Spleen (tissue), 11 donors: ENCODE measurements at regions not wholly inside any gene's neighbourhood (a gene's known extent, or its start where the extent isn't known, plus 50 kb on each side); places are given as distances from the start of the nearest gene placed in this dataset.

Experiments
- DNase-seq: peaks from one replicate; pipeline ENCODE4 v3.0.0-alpha.2; 2020
- H3K27ac ChIP-seq, 8 donors: fragments of 200-600 bp; sonication (generic) in 7 of 8; 1 replicate in 4 of 8; 2 replicates in 4 of 8; pipeline versions ENCODE4 v1.5.0 to v1.8.0; 2016 to 2021; ENCODE audit warnings: inconsistent platforms in 4 of 8, mild to moderate bottlenecking in 4 of 8, moderate library complexity in 1 of 8
- H3K27me3 ChIP-seq, 7 donors: fragments of 200-600 bp; sonication (generic) in 6 of 7; replicated peaks in 1 of 7; 1 replicate in 4 of 7; 2 replicates in 3 of 7; pipeline versions ENCODE4 v1.5.0 to v1.8.0; 2016 to 2021; ENCODE audit warnings: inconsistent platforms in 3 of 7, mild to moderate bottlenecking in 1 of 7
- H3K36me3 ChIP-seq, 6 donors: fragments of 200-600 bp; sonication (generic) in 5 of 6; 1 replicate in 4 of 6; 2 replicates in 2 of 6; pipeline versions ENCODE4 v1.5.0 to v1.8.0; 2016 to 2021; ENCODE audit warnings: inconsistent platforms in 2 of 6
- H3K4me1 ChIP-seq, 6 donors: fragments of 200-600 bp; sonication (generic) in 5 of 6; 1 replicate in 3 of 6; 2 replicates in 3 of 6; pipeline versions ENCODE4 v1.5.0 to v1.8.0; 2016 to 2021; ENCODE audit warnings: inconsistent platforms in 3 of 6
- H3K4me3 ChIP-seq, 8 donors: fragments of 200-600 bp; sonication (generic) in 7 of 8; 1 replicate in 4 of 8; 2 replicates in 4 of 8; pipeline versions ENCODE4 v1.5.0 to v1.8.0; 2016 to 2021; ENCODE audit warnings: inconsistent platforms in 4 of 8, mild to moderate bottlenecking in 4 of 8, moderate library complexity in 2 of 8
- H3K9me3 ChIP-seq, 8 donors: fragments of 200-600 bp; sonication (generic) in 7 of 8; 1 replicate in 4 of 8; 2 replicates in 4 of 8; pipeline versions ENCODE4 v1.5.0 to v1.8.0; 2016 to 2021; ENCODE audit warnings: inconsistent platforms in 4 of 8
- CTCF ChIP-seq, 11 experiments: fragments of 200-600 bp in 7 of 11; fragments of 450-650 bp in 4 of 11; sonication (generic) in 4 of 11; IDR thresholded peaks in 8 of 11; conservative IDR thresholded peaks in 3 of 11; 1 replicate in 7 of 11; 2 replicates in 4 of 11; pipeline versions ENCODE4 v1.4.0 to v1.8.0; 2016 to 2021; ENCODE audit warnings: antibody characterized with exemption in 11 of 11, inconsistent platforms in 4 of 11, mild to moderate bottlenecking in 1 of 11
- POLR2A ChIP-seq, 3 donors: fragments of 450-650 bp; IDR thresholded peaks; one replicate each; pipeline ENCODE4 v1.5.1; 2017; ENCODE audit warnings: antibody characterized with exemption in 3 of 3, mild to moderate bottlenecking in 1 of 3
- POLR2AphosphoS5 ChIP-seq, 3 donors: sonication (generic); formaldehyde crosslinking; IDR thresholded peaks; one replicate each; pipeline ENCODE4 v1.5.1; 2017; ENCODE audit warnings: antibody characterized with exemption in 3 of 3
- WGBS, 5 donors: extraction: QIAGEN DNeasy Blood & Tissue Kit in 3 of 5; methylation state at CpG; one replicate each; pipeline versions ENCODE4 v1.1.5 to v1.1.7; 2013 to 2018; 5-methylcytosine and 5-hydroxymethylcytosine counted together
- intact Hi-C: fragments of 100-400 bp; cut with DNase I; formaldehyde crosslinking; loops from one replicate; pipeline ENCODE4 v1.15.0; 2023; ENCODE audit warnings: low total_unique reads
- donor health status: healthy with polysubstance abuse.
- donor health status: DM: no; HTN: no; CAD: no; lungs with moderate emphysema.
- donor health status: DM: no; HTN: no; CAD: no.
- donor health status: Bipolar disorder and iron deficiency.
- donor health status: healthy.
- donor health status: DM: no; HTN: no; CAD: no.
- donor health status: DM: yes; HTN: yes; CAD: no.

- H3K4me3 ChIP-seq, result no peak overlapping the region
- H3K27ac ChIP-seq, result no peak overlapping the region
- peaks cover 0 to 11% (median 0%) of the 10 kb centered on the region in 6 donors for H3K4me1 ChIP-seq
- TF ChIP-seq POLR2AphosphoS5 (IDR thresholded peaks at IDR 0.05), result no peak
- TF ChIP-seq CTCF (IDR thresholded peaks at IDR 0.05 in 8 of 11, conservative IDR thresholded peaks at IDR 0.05 in 3 of 11), result no peak
- no peak for TF ChIP-seq POLR2A (IDR thresholded peaks at IDR 0.05)
- WGBS, 5 donors, result 87 to 96% (median 94%) methylated on average over 3 of the region's 3 CpGs
- intact Hi-C loops, result no loop called here
- no peaks in the 10 kb centered on the region for H3K9me3 ChIP-seq
- H3K36me3 ChIP-seq, result no peaks in the 10 kb centered on the region
- DNase-seq, result no peak
- no peaks in the 10 kb centered on the region for H3K27me3 ChIP-seq
Observed at GRCh38 chr6:81942067-81942370, 189.5 kb upstream of the TENT5A start.

- DNase-seq, result no peak
- H3K9me3 ChIP-seq, result no peaks in the 10 kb centered on the region
- H3K27ac ChIP-seq, result no peak overlapping the region
- H3K36me3 ChIP-seq, result no peaks in the 10 kb centered on the region
- no peak for TF ChIP-seq POLR2A (IDR thresholded peaks at IDR 0.05)
- TF ChIP-seq CTCF (IDR thresholded peaks at IDR 0.05 in 8 of 11, conservative IDR thresholded peaks at IDR 0.05 in 3 of 11), result no peak
- no peak for TF ChIP-seq POLR2AphosphoS5 (IDR thresholded peaks at IDR 0.05)
- intact Hi-C loops, result no loop called here
- peaks cover 0 to 11% (median 0%) of the 10 kb centered on the region in 6 donors for H3K4me1 ChIP-seq
- H3K4me3 ChIP-seq, result no peak overlapping the region
- WGBS, 5 donors, result 27 to 61% (median 35%) methylated on average over 1 of the region's 1 CpG
- H3K27me3 ChIP-seq, result no peaks in the 10 kb centered on the region
Observed at GRCh38 chr6:81940451-81940985, 188.0 kb upstream of the TENT5A start.

- no peak overlapping the region for H3K4me3 ChIP-seq
- H3K27me3 ChIP-seq, result no peaks in the 10 kb centered on the region
- no peaks in the 10 kb centered on the region for H3K36me3 ChIP-seq
- TF ChIP-seq POLR2AphosphoS5 (IDR thresholded peaks at IDR 0.05) (no peak), CTCF (IDR thresholded peaks at IDR 0.05 in 8 of 11, conservative IDR thresholded peaks at IDR 0.05 in 3 of 11) (no peak), POLR2A (IDR thresholded peaks at IDR 0.05) (no peak)
- H3K4me1 ChIP-seq, result peaks cover 0 to 11% (median 0%) of the 10 kb centered on the region in 6 donors
- no peaks in the 10 kb centered on the region for H3K9me3 ChIP-seq
- H3K27ac ChIP-seq, result no peak overlapping the region
- DNase-seq, result no peak
- 50 to 69% (median 56%) methylated on average over 3 of the region's 3 CpGs for WGBS, 5 donors
- intact Hi-C loops, result no loop called here
Observed at GRCh38 chr6:81939766-81940165, 187.3 kb upstream of the TENT5A start.

- no peaks in the 10 kb centered on the region for H3K36me3 ChIP-seq
- H3K4me1 ChIP-seq, result peaks cover 0 to 11% (median 0%) of the 10 kb centered on the region in 6 donors
- intact Hi-C loops, result no loop called here
- no peak overlapping the region for H3K4me3 ChIP-seq
- 69 to 85% (median 78%) methylated on average over 3 of the region's 3 CpGs for WGBS, 5 donors
- H3K27me3 ChIP-seq, result no peaks in the 10 kb centered on the region
- no peak for DNase-seq
- no peak for TF ChIP-seq CTCF (IDR thresholded peaks at IDR 0.05 in 8 of 11, conservative IDR thresholded peaks at IDR 0.05 in 3 of 11)
- TF ChIP-seq POLR2A (IDR thresholded peaks at IDR 0.05), result no peak
- TF ChIP-seq POLR2AphosphoS5 (IDR thresholded peaks at IDR 0.05), result no peak
- H3K27ac ChIP-seq, result no peak overlapping the region
- no peaks in the 10 kb centered on the region for H3K9me3 ChIP-seq
Observed at GRCh38 chr6:81938991-81939732, 186.7 kb upstream of the TENT5A start.
